Activated CD8-positive, alpha-beta T cell treated with anti-CD3 and anti-CD28 coated beads for 36 hours (primary cell): ENCODE measurements at regions not wholly inside any gene's neighbourhood (a gene's known extent, or its start where the extent isn't known, plus 50 kb on each side); places are given as distances from the start of the nearest gene placed in this dataset.

Experiments used
- ATAC-seq: fragments of 200-7000 bp; cut with Tn5 transposase; one replicate; pipeline ENCODE4 v1.10.0; 2021; ENCODE audit warnings: mild to moderate bottlenecking, moderate library complexity
- CTCF ChIA-PET: fragments of 350-600 bp; sonication (Branson Sonifier 250); formaldehyde crosslinking; loops from one replicate; lab custom pipeline; 2021; ENCODE audit warnings: antibody characterized with exemption; lab: Charles Lee
- POLR2A ChIA-PET: fragments of 350-600 bp; sonication (Branson Sonifier 250); formaldehyde crosslinking; loops from one replicate; lab custom pipeline; 2021; ENCODE audit warnings: antibody characterized with exemption; lab: Charles Lee
- DNase-seq: peaks from one replicate; pipeline ENCODE4 v3.0.0-alpha.2; 2020
- H3K27ac Mint-ChIP-seq: one replicate; pipeline ENCODE4 v1.8.0; 2021; ENCODE audit warnings: mild to moderate bottlenecking, mixed read lengths
- H3K27me3 Mint-ChIP-seq: one replicate; pipeline ENCODE4 v1.8.0; 2021; ENCODE audit warnings: mixed read lengths
- H3K36me3 Mint-ChIP-seq: one replicate; pipeline ENCODE4 v1.8.0; 2021; ENCODE audit warnings: low read depth, mixed read lengths
- H3K4me1 Mint-ChIP-seq: one replicate; pipeline ENCODE4 v1.8.0; 2021; ENCODE audit warnings: low read depth, mixed read lengths
- H3K4me3 Mint-ChIP-seq: one replicate; pipeline ENCODE4 v1.8.0; 2021; ENCODE audit warnings: mild to moderate bottlenecking, moderate library complexity, mixed read lengths
- H3K9me3 Mint-ChIP-seq: one replicate; pipeline ENCODE4 v1.8.0; 2021; ENCODE audit warnings: mixed read lengths
- CTCF ChIP-seq: fragments of 200-600 bp; IDR thresholded peaks from one replicate; pipeline ENCODE4 v1.8.0; 2022; ENCODE audit warnings: antibody characterized with exemption, mild to moderate bottlenecking
- intact Hi-C: fragments of 100-400 bp; cut with micrococcal nuclease; formaldehyde crosslinking; loops from one replicate; pipeline ENCODE4 v1.10.0; 2022

DNA sequence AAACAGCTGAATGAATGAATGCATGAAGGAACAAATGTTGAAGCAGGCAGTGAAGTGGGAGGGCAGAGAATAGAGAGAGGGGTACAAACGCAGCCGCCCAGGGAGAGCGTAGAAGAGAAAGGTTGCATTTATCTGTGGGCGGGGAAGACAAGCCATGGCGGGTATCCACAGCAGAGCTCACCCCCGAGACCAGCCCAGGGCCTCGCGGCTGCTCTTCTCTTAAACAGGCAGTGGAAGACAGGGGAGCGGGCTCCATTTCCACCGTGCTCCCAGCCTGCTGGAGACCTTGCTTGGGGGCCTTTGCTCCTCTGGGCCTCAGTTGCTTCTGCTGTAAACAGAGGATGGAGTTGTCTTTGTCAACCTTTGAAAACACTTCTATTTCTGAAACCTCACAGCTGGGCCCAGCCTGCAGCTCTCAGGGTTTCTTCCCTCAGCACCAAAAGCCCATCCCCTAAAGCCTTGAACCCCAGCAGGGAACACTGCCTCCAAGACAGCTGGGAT, 259.5 kb downstream of the UACA start:
- H3K4me1 Mint-ChIP-seq: peaks cover 67% of the 10 kb centered on the region
- intact Hi-C loops: no loop called here
- H3K9me3 Mint-ChIP-seq: peaks cover 4% of the 10 kb centered on the region
- ChIA-PET POLR2A (interaction anchor here (0.9 to 2.8 kb wide), 5 partner anchors 20 to 59 kb away, joined by 3 to 8 read pairs (median 3); no protein-coding TSS in a partner anchor), CTCF (interaction anchor here (1.0 to 4.5 kb wide), 11 partner anchors 8 to 1028 kb away, joined by 3 to 20 read pairs (median 5); no protein-coding TSS in a partner anchor)
- peaks cover 2% of the 10 kb centered on the region for H3K27me3 Mint-ChIP-seq
- ATAC-seq (no peak), DNase-seq (no peak)
- no peak overlapping the region for H3K27ac Mint-ChIP-seq
- no peak for TF ChIP-seq CTCF
- no peak overlapping the region for H3K4me3 Mint-ChIP-seq
- H3K36me3 Mint-ChIP-seq: no peaks in the 10 kb centered on the region

GRCh38 chr15:70503073-70503745, 260.1 kb downstream of the UACA start:
- no peak for DNase-seq
- TF ChIP-seq CTCF: no peak
- H3K27me3 Mint-ChIP-seq: peaks cover 2% of the 10 kb centered on the region
- peak; percentile 28 for ATAC-seq
- CTCF ChIA-PET: interaction anchor here (1.0 to 4.5 kb wide), 9 partner anchors 7 to 1027 kb away, joined by 3 to 20 read pairs (median 3); no protein-coding TSS in a partner anchor
- peak overlapping the region; percentile 40 for H3K27ac Mint-ChIP-seq
- H3K4me1 Mint-ChIP-seq: peaks cover 61% of the 10 kb centered on the region
- peaks cover 3% of the 10 kb centered on the region for H3K9me3 Mint-ChIP-seq
- no peak overlapping the region for H3K4me3 Mint-ChIP-seq
- intact Hi-C loops: no loop called here
- no peaks in the 10 kb centered on the region for H3K36me3 Mint-ChIP-seq
- POLR2A ChIA-PET: interaction anchor here (0.9 to 1.4 kb wide), 3 partner anchors 24 to 28 kb away, joined by 3 to 4 read pairs (median 3); no protein-coding TSS in a partner anchor

- Mint-ChIP-seq H3K4me1 (peaks cover 56% of the 10 kb centered on the region), H3K9me3 (peaks cover 3% of the 10 kb centered on the region), H3K36me3 (no peaks in the 10 kb centered on the region), H3K27me3 (peaks cover 2% of the 10 kb centered on the region), H3K4me3 (no peak overlapping the region), H3K27ac (no peak overlapping the region)
- ChIA-PET CTCF (interaction anchor here (1.1 to 4.5 kb wide), 2 partner anchors 7 to 10 kb away, joined by 3 to 18 read pairs; no protein-coding TSS in a partner anchor), POLR2A (interaction anchor here (1.4 kb wide), 1 partner anchor 24 kb away, joined by 3 read pairs; no protein-coding TSS in a partner anchor)
- ATAC-seq: no peak
- intact Hi-C loops: no loop called here
- DNase-seq: no peak
- no peak for TF ChIP-seq CTCF
Measured at GRCh38 chr15:70502529-70502928, 260.8 kb downstream of the UACA start.

DNA sequence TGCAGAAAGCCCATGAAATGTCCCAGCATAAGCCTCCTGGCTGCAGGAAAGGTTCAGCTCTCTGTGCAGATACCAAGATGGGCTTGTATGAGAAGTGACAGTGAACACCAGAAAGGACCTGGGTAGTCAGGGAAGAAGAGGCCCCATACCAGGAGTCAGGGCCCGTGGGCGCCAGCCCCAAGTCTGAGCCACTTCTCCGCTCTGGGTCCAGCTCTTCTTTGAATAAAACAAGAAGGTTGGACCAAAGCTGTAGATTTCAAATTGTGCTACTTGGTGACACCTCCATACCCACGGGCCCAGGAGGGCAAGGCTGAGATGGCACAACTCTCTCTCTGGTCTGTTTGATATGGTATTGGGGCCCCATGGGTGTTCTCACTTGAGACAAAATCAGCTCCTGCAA, 261.5 kb downstream of the UACA start:
- no peak for TF ChIP-seq CTCF
- H3K36me3 Mint-ChIP-seq: no peaks in the 10 kb centered on the region
- CTCF ChIA-PET: interaction anchor here (0.8 to 1.1 kb wide), 2 partner anchors 11 to 36 kb away, joined by 3 read pairs; no protein-coding TSS in a partner anchor
- ATAC-seq (no peak), DNase-seq (no peak)
- peaks cover 2% of the 10 kb centered on the region for H3K27me3 Mint-ChIP-seq
- no peak overlapping the region for H3K4me3 Mint-ChIP-seq
- H3K4me1 Mint-ChIP-seq: peaks cover 50% of the 10 kb centered on the region
- H3K9me3 Mint-ChIP-seq: peaks cover 1% of the 10 kb centered on the region
- POLR2A ChIA-PET: interaction anchor here (0.5 kb wide), 1 partner anchor 406 kb away, joined by 3 read pairs; no protein-coding TSS in a partner anchor
- intact Hi-C loops: no loop called here
- H3K27ac Mint-ChIP-seq: no peak overlapping the region
